Upper lobe of left lung (tissue), 4 donors: ENCODE measurements at regions not wholly inside any gene's neighbourhood (a gene's known extent, or its start where the extent isn't known, plus 50 kb on each side); places are given as distances from the start of the nearest gene placed in this dataset.

Experiments used
- POLR2A ChIP-seq, 4 donors: fragments of 450-650 bp; IDR thresholded peaks; one replicate each; pipeline ENCODE4 v1.5.1; 2016 to 2017; ENCODE audit warnings: antibody characterized with exemption in 4 of 4, mild to moderate bottlenecking in 2 of 4
- POLR2AphosphoS5 ChIP-seq, 2 donors: sonication (generic); formaldehyde crosslinking; IDR thresholded peaks; one replicate each; pipeline ENCODE4 v1.5.1; 2017; ENCODE audit warnings: antibody characterized with exemption in 2 of 2
- TF ChIP-seq, protein P1 (sequence below), 6 experiments: fragments of 450-650 bp in 4 of 6; fragments of 200-600 bp in 2 of 6; sonication (generic) in 2 of 6; IDR thresholded peaks; one replicate each; pipeline ENCODE4 v1.5.1; 2016 to 2019; ENCODE audit warnings: antibody characterized with exemption in 6 of 6

DNA sequence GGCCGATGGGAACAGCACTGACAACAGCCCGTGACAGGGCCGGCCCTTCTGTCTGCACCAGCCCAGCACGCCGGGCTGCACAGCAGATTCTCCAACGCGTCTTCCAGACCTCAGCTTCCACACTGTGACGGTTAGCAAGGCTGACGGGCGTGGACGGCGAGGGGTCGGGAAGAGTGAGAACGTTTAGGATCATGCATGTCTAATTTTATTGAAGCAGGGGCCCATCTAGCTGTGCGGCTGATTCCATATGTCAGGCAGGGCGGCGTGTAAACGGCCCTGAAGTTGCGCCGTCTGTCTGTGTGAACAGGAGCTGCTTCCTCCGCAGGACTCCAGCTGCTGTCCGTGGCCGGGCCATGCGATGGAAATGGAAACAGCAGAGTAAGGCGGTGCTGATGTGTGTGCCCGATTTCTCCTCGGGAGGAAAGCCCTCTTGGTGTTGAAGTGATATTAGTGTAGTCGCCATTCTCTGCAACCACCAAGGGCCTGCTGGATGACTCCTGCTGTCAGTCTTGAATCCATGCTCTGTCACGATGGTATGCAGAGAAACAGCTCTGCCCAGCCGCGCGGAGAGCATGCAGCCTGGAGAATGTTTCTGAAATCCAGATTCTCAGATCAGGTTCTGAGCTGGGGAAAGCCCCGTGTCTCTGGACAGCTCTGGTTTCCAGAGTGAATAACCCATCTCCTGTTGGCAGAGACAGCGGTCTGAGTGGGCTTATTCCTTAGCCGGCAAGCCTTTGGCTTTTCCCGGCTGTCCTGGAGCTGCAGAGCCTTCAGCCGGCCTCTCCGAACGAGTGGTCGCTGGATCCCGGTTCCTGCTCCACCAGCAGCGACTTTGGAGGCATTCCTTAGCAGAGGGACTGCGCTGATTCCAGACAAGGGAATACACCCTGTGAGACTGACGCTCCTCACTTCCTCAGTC is 158.1 kb upstream of the UBE3A start:
- TF ChIP-seq, protein P1, sequence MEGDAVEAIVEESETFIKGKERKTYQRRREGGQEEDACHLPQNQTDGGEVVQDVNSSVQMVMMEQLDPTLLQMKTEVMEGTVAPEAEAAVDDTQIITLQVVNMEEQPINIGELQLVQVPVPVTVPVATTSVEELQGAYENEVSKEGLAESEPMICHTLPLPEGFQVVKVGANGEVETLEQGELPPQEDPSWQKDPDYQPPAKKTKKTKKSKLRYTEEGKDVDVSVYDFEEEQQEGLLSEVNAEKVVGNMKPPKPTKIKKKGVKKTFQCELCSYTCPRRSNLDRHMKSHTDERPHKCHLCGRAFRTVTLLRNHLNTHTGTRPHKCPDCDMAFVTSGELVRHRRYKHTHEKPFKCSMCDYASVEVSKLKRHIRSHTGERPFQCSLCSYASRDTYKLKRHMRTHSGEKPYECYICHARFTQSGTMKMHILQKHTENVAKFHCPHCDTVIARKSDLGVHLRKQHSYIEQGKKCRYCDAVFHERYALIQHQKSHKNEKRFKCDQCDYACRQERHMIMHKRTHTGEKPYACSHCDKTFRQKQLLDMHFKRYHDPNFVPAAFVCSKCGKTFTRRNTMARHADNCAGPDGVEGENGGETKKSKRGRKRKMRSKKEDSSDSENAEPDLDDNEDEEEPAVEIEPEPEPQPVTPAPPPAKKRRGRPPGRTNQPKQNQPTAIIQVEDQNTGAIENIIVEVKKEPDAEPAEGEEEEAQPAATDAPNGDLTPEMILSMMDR (IDR thresholded peaks at IDR 0.05) = no peak
- TF ChIP-seq POLR2AphosphoS5 (IDR thresholded peaks at IDR 0.05) (no peak), POLR2A (IDR thresholded peaks at IDR 0.05) (no peak)
